ENCODE measurements at regions not wholly inside any gene's neighbourhood (a gene's known extent, or its start where the extent isn't known, plus 50 kb on each side); places are given as distances from the start of the nearest gene placed in this dataset.

DNA sequence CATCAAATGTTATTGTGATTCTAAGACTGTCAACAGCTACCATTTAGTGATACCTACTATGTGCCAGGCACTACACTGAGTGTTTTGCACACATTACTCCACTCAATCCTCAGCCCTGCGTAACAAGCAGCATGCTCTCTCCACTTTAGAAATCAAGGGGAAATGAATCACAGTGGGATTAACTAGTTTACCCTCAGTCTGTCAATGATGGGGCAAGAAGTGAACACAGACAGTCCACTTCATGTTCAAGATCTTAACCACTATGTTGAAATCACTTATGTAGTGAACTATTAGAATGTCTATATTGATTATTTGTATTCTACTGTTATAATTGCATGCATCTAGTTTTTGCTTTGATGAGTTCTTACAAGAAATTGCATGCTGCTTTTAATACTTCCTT, 165.3 kb downstream of the LTN1 start:
- no peak for DNase-seq (ENCODE audit: low read depth in 2 of 2)

DNA sequence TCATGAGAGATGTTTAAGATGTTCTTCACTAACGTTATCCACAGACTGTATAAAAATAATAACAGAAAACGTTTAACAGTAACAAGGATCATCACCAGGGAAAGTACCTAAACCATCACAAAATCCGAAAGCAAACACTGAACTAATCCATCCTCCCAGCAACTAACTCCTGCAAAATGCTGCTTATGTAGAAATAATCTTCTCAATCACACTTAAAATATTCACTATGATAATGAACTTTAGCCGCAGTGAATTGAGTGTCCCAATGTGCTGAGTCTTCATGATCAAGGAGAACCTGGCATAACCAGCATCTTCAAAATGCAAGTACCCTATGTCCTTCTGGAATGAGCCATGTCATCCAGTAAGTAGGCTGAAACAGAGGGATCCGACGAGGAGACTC, 166.1 kb downstream of the LTN1 start:
- DNase-seq (ENCODE audit: low read depth in 2 of 2): no peak

- no peak for DNase-seq (ENCODE audit: low read depth in 2 of 2)
Observed at GRCh38 chr21:28826021-28826420, 166.7 kb downstream of the LTN1 start.

GRCh38 chr21:28823429-28823828, 169.2 kb downstream of the LTN1 start:
- no peak for DNase-seq (ENCODE audit: low read depth in 2 of 2)

DNA sequence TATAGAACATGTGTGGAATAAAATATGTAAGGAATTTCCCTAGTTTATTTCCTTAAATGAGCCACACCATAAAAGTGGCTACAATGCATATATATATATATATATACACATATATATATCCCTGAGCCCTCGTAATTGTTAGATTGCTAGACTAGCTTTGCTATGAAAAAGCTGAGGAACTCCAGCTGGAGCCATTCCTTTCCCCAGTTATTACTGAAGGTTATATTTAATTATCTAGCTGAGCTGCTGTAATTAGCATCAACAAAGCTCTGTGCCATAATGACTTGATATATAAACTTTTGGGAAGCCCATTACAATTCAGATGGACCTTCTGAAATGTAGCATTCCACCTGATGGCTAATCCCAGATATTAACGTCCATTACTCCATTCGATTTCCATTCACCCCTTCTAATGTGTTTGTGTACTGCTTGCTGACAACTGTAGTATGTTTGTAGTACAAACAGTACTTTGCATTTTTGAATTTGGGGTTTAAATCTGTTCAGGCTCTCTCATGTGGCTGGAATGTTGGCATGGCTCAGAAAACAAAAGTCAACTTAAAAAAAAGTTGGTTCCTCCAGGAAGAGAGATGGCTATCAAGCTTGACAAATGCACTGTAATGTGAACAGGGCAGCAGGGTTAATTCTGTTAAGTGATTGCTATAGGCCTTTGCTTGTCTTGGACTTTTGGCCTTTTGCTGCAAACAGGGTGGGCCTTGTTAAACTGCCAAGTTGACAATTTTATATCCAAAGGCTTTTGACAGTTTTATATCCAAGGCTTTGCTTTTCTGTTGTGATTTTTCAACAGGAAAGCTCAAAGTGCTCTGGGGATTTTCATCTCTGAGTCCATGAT, 170.0 kb downstream of the LTN1 start:
- no peak for DNase-seq (ENCODE audit: low read depth in 2 of 2)

- no peak for DNase-seq (ENCODE audit: low read depth in 2 of 2)
Observed at GRCh38 chr21:28822123-28822399, 170.6 kb downstream of the LTN1 start.

DNA sequence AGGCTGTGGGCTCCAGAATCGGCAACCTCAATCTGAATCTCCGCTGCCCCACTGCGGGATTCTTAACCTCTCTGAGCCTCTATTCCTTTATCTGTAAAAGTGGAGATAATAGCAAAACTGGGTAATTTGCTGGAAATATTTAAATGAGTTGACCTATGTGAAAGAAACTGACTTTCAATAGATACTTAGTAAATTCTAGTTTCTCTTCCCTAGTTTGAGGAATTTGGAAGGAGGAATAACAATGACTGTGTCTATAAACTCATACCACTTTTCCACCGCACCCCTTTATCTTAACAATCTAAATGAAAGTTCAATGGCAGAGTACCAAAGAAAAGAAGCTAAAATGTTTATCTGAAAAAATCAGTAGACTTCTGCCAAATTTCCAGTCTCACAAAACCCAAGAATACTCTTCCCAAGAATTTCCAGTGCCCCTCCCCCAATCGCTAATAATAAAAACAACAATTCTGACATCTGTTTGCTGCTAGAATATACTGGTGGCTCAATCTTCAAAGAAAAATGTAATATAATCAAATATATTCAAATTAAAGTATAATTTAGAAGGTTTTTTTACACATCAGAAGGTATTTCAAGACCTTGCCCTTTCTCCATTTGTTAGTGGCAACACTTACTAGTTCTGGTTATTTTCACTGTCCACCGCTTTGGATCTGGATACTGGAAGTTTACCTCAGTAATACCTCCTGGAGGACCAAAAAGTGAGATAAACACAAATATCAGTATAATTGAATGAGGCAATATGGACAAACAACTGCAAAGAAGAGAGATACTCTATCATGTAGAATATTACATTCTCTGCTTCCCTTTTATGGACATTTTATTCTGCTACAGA, 171.2 kb downstream of the LTN1 start:
- DNase-seq (ENCODE audit: low read depth in 2 of 2): no peak

GRCh38 chr21:28818663-28819278, 173.9 kb downstream of the LTN1 start:
- DNase-seq (ENCODE audit: low read depth in 2 of 2): no peak

DNA sequence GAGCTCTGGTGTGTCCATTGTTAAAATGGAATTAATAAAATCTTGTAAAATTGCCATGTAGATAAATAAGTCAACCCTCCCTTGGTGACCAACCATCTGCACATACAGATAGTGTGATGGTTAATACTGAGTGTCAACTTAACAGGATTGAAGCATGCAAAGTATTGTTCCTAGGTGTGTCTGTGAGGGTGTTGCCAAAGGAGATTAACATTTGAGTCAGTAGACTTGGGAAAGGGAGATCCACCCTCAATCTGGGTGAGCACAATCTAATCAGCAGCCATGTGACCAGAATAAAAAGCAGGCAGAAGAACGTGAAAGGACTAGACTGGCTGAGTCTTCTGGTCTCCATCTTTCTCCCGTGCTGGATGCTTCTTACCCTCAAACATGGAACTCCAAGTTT, 174.8 kb downstream of the LTN1 start:
- no peak for DNase-seq (ENCODE audit: low read depth in 2 of 2)

GRCh38 chr21:28811860-28812259, 180.8 kb downstream of the LTN1 start:
- DNase-seq (ENCODE audit: low read depth in 2 of 2): no peak

- no peak for DNase-seq (ENCODE audit: low read depth in 2 of 2)
Observed at GRCh38 chr21:28810826-28811524, 181.7 kb downstream of the LTN1 start.

- no peak for DNase-seq (ENCODE audit: low read depth in 2 of 2)
Observed at GRCh38 chr21:28805885-28806284, 186.8 kb downstream of the LTN1 start.

DNA sequence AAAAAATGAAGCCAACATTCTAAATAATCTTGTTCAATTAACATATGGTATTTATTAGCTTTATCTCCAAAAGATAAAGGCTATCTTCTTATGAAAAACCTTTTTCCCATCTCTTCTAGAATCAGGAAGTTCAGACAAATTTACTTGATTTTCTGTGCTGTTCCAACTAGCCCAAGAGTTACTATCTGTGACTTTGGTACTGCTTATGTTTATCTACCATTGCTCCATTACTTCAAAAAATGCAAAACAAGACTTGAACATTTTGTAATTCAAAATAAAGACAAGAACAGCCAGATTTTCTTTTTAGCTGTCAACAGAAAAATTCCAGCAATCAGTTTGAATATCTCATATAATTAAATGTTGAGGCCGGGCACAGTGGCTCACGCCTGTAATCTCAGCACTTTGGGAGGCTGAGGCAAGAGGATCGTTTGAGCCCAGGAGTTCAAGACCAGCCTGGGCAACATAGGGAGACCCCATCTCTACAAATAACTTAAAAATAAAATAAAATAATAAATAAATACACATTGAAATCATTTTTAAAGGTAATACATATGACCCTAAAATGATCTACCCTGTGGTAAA, 188.5 kb downstream of the LTN1 start:
- no peak for DNase-seq (ENCODE audit: low read depth in 2 of 2)

DNA sequence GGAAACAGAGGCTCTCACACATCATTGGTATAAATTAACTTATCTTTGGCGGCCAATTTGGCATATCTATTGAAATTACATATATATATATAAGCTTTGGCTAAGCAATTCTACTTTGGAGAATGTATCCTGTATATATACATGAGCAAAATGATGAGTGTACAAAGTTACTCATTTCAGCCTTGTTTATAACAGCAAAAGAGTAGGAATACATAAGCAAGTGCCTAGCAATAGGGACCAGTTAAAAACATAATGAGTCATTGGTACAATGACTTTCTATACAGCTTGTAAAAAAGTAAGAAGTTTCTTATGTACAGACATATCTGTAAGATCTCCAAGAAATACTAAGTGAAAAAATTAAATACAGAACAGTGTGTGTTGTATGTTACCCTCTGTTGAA, 190.8 kb downstream of the LTN1 start:
- no peak for DNase-seq (ENCODE audit: low read depth in 2 of 2)

- no peak for DNase-seq (ENCODE audit: low read depth in 2 of 2)
Observed at GRCh38 chr21:28799926-28800325, 192.8 kb downstream of the LTN1 start.

- no peak for DNase-seq (ENCODE audit: low read depth in 2 of 2)
Observed at GRCh38 chr21:28798798-28799197, 193.9 kb downstream of the LTN1 start.

GRCh38 chr21:28795251-28795650, 197.4 kb downstream of the LTN1 start:
- no peak for DNase-seq (ENCODE audit: low read depth in 2 of 2)

- DNase-seq (ENCODE audit: low read depth in 2 of 2): no peak
Observed at GRCh38 chr21:28794371-28794851, 198.3 kb downstream of the LTN1 start.

- DNase-seq (ENCODE audit: low read depth in 2 of 2): no peak
Observed at GRCh38 chr21:28793043-28793442, 199.6 kb downstream of the LTN1 start.

- DNase-seq (ENCODE audit: low read depth in 2 of 2): no peak
Observed at GRCh38 chr21:28791595-28792282, 200.9 kb downstream of the LTN1 start.

DNA sequence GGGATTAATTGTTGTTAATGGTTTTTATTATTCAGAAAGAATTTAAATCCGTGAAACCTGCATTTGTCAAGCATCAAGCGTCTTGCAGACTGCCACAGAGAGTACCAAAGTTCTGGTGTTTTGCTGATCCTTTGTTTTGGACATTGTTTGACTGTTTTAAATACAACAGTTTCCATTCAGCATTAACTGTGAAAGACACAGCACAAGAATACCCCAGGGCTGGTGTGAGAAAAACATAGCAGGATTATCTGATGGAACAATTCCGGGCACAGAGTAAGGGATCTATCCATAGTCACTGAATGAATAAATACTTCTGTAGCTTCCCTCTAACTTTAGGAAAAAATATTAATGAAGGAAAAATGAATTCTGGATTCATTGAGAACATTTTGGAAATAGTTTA, 202.3 kb downstream of the LTN1 start:
- no peak for DNase-seq (ENCODE audit: low read depth in 2 of 2)
